Heart right ventricle (tissue), 16 donors: ENCODE measurements at regions not wholly inside any gene's neighbourhood (a gene's known extent, or its start where the extent isn't known, plus 50 kb on each side); places are given as distances from the start of the nearest gene placed in this dataset.

Experiments
- ATAC-seq, 8 donors: fragments of 200-7000 bp; cut with Tn5 transposase; one replicate each; pipeline ENCODE4 v1.9.1; 2020; ENCODE audit warnings: mild to moderate bottlenecking in 8 of 8, moderate library complexity in 8 of 8, moderate number of reproducible peaks in 1 of 8
- DNase-seq, 2 donors: peaks; one replicate each; pipeline ENCODE4 v3.0.0-alpha.2; 2020
- H3K27ac ChIP-seq, 10 donors: fragments of 200-600 bp; sonication (generic) in 2 of 10; one replicate each; pipeline versions ENCODE4 v1.5.0 to v1.8.0; 2020 to 2022; ENCODE audit warnings: mild to moderate bottlenecking in 3 of 10
- H3K27me3 ChIP-seq, 7 donors: fragments of 200-600 bp; one replicate each; pipeline ENCODE4 v1.8.0; 2021 to 2022; ENCODE audit warnings: mild to moderate bottlenecking in 2 of 7
- H3K36me3 ChIP-seq, 9 donors: fragments of 200-600 bp; sonication (generic) in 1 of 9; one replicate each; pipeline versions ENCODE4 v1.5.0 to v1.8.0; 2020 to 2022; ENCODE audit warnings: mild to moderate bottlenecking in 2 of 9
- H3K4me1 ChIP-seq, 9 donors: fragments of 200-600 bp; sonication (generic) in 1 of 9; one replicate each; pipeline versions ENCODE4 v1.5.0 to v1.8.0; 2020 to 2022; ENCODE audit warnings: mild to moderate bottlenecking in 4 of 9
- H3K4me3 ChIP-seq, 10 donors: fragments of 200-600 bp; sonication (generic) in 2 of 10; one replicate each; pipeline versions ENCODE4 v1.5.0 to v1.8.0; 2020 to 2022; ENCODE audit warnings: mild to moderate bottlenecking in 7 of 10, moderate library complexity in 2 of 10
- H3K9me3 ChIP-seq, 11 donors: fragments of 200-600 bp in 10 of 11; sonication (generic) in 2 of 11; one replicate each; pipeline versions ENCODE4 v1.5.0 to v1.8.0; 2013 to 2022; ENCODE audit warnings: mild to moderate bottlenecking in 2 of 11, control low read depth in 1 of 11, moderate library complexity in 1 of 11
- CTCF ChIP-seq, 9 donors: fragments of 200-600 bp; sonication (generic) in 2 of 9; IDR thresholded peaks; one replicate each; pipeline versions ENCODE4 v1.5.0 to v1.8.0; 2021 to 2022; ENCODE audit warnings: antibody characterized with exemption in 9 of 9, mild to moderate bottlenecking in 5 of 9, moderate library complexity in 1 of 9
- WGBS, 2 donors: extraction: QIAGEN DNeasy Blood & Tissue Kit; methylation state at CpG; one replicate each; pipeline ENCODE4 v1.1.7; 2013; ENCODE audit warnings: inconsistent platforms in 1 of 2; 5-methylcytosine and 5-hydroxymethylcytosine counted together
- intact Hi-C, 10 donors: fragments of 100-400 bp; cut with DNase I; formaldehyde crosslinking; loops; one replicate each; pipeline versions ENCODE4 v1.11.1 to v1.14.2; 2022
- donor health status: Arrhythmogenic right ventricular cardiomyopathy.
- donor health status: ischemic (EF 13 %, LVEDD 7.1; RV severe dilation, severe dysfunction).
- donor health status: healthy with polysubstance abuse.
- donor health status: DM: no; HTN: yes; CAD: no.
- donor health status: DM: no; HTN: no; CAD: no.
- donor health status: ischemic (EF 25% LVEDD 6.9; RV normal size, moderate dysfunction).
- donor health status: ischemic (EF 25% LVEDD 5.7; RV mildly dilated, moderate dysfunction).
- donor health status: healthy.
- donor health status: DM: yes; HTN: yes; CAD: no.
- donor health status: Ischemic cardiomyopathy.
- donor health status: ischemic (EF 35%, LVEDD 5.7; RV mildly dilated, moderate dysfunction).
- donor health status: nonischemic (EF 11% LVEDD 7.7; RV severe dilation, severe dysfunction).
- donor health status: DM: yes; HTN: yes; CAD: no.
- donor health status: PGD.
- donor health status: ischemic (EF 29% LVEDD 5.4; RV normal size, mild dysfunction).
- donor health status: nonischemic (EF 23%, LVEDD 6.1; RV moderate dilation, normal function).

- no peaks in the 10 kb centered on the region for H3K36me3 ChIP-seq
- no peak for TF ChIP-seq CTCF (IDR thresholded peaks at IDR 0.05)
- no peaks in the 10 kb centered on the region for H3K9me3 ChIP-seq
- H3K4me3 ChIP-seq, result no peak overlapping the region
- intact Hi-C loops, result no loop called here
- H3K4me1 ChIP-seq, result peaks cover 0 to 46% (median 13%) of the 10 kb centered on the region in 9 donors
- ATAC-seq (no peak), DNase-seq (no peak)
- peak overlapping the region in 1 of 10 donors; percentile 9 for H3K27ac ChIP-seq
- WGBS, 2 donors, result 84 to 89% methylated on average over 3 of the region's 3 CpGs
- no peaks in the 10 kb centered on the region for H3K27me3 ChIP-seq
These were observed 266.0 kb upstream of the CITED2 start for GRCh38 chr6:139640448-139640847.

- DNase-seq (no peak), ATAC-seq (no peak)
- Histone ChIP-seq H3K9me3 (peaks cover 0 to under 1% (median 0%) of the 10 kb centered on the region in 11 donors), H3K27me3 (no peaks in the 10 kb centered on the region), H3K4me3 (no peak overlapping the region), H3K36me3 (no peaks in the 10 kb centered on the region), H3K27ac (peak overlapping the region in 1 of 10 donors; percentile 51), H3K4me1 (peaks cover 0 to 41% (median 8%) of the 10 kb centered on the region in 9 donors)
- no peak for TF ChIP-seq CTCF (IDR thresholded peaks at IDR 0.05)
- intact Hi-C loops, result no loop called here
- WGBS, 2 donors, result 85 to 92% methylated on average over 5 of the region's 5 CpGs
These were observed 265.1 kb upstream of the CITED2 start for GRCh38 chr6:139639507-139639906.

- Histone ChIP-seq H3K27ac (peak overlapping the region in 1 of 10 donors; percentile 13), H3K9me3 (peaks cover 0 to 3% (median 0%) of the 10 kb centered on the region in 11 donors), H3K4me3 (no peak overlapping the region), H3K36me3 (no peaks in the 10 kb centered on the region), H3K4me1 (peaks cover 0 to 31% (median 0%) of the 10 kb centered on the region in 9 donors), H3K27me3 (no peaks in the 10 kb centered on the region)
- WGBS, 2 donors, result 71 to 73% methylated on average over 5 of the region's 5 CpGs
- no peak for DNase-seq
- intact Hi-C loops, result no loop called here
- no peak for TF ChIP-seq CTCF (IDR thresholded peaks at IDR 0.05)
- no peak for ATAC-seq
These were observed 263.9 kb upstream of the CITED2 start for GRCh38 chr6:139638179-139638941.

- intact Hi-C loops, result no loop called here
- peaks cover 0 to 28% (median 0%) of the 10 kb centered on the region in 9 donors for H3K4me1 ChIP-seq
- no peaks in the 10 kb centered on the region for H3K27me3 ChIP-seq
- H3K4me3 ChIP-seq, result no peak overlapping the region
- DNase-seq, result no peak
- ATAC-seq, result no peak
- no peaks in the 10 kb centered on the region for H3K36me3 ChIP-seq
- no peak overlapping the region for H3K27ac ChIP-seq
- TF ChIP-seq CTCF (IDR thresholded peaks at IDR 0.05), result no peak
- peaks cover 0 to 3% (median 0%) of the 10 kb centered on the region in 11 donors for H3K9me3 ChIP-seq
These were observed 263.3 kb upstream of the CITED2 start for GRCh38 chr6:139637766-139638165.
